GM18520 (cell line): ENCODE measurements at regions not wholly inside any gene's neighbourhood (a gene's known extent, or its start where the extent isn't known, plus 50 kb on each side); places are given as distances from the start of the nearest gene placed in this dataset.
"Not testable (repeated sequence)": the region's sequence is repeated elsewhere in the genome, so short reads cannot be mapped to it uniquely, and the experiment has no call there.

Source experiments
- ATAC-seq: cut with Tn5 transposase; IDR thresholded peaks from one replicate; pipeline ENCODE4 v1.9.1; 2021; ENCODE audit not compliant: unreplicated experiment

DNA sequence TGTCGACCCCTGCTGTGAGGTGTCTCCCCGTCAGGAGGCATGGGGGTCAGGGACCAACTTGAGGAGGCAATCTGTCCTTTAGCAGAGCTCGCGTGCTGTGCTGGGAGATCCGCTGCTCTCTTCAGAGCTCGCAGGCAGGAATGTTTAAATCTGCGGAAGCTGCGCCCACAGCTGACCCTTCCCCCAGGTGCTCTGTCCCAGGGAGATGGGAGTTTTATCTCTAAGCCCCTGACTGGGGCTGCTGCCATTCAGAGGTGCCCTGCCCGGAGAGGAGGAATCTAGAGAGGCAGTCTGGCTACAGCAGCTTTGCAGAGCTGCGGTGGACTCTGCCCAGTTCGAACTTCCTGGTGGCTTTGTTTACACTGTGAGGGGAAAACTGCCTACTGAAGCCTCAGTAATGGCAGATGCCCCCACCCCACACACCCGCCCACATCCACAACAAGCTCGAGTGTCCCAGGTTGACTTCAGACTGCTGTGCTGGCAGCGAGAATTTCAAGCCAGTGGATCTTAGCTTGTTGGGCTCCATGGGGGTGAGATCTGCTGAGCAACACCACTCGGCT lies 133.1 kb downstream of the CENPC start:
- ATAC-seq, result not testable (repeated sequence)

DNA sequence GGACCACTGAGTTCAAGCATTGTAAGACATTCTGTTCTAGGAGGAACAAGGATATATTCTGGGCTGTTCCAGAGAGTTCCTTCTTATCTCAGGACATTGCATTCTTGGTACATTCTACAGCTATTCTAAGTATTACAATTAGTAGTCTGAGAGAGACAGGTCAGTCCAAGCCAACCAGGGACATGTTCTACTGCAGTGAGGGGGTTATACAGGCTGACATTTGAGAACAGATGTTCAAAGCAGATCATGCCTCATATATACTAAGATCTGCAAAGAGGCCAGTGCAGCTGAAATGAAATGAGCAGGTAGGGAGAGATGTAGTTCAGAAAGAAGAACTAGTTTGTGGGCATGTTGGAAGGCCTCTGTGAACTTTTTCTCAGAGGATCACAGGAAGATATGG lies 142.0 kb downstream of the CENPC start:
- no peak for ATAC-seq

DNA sequence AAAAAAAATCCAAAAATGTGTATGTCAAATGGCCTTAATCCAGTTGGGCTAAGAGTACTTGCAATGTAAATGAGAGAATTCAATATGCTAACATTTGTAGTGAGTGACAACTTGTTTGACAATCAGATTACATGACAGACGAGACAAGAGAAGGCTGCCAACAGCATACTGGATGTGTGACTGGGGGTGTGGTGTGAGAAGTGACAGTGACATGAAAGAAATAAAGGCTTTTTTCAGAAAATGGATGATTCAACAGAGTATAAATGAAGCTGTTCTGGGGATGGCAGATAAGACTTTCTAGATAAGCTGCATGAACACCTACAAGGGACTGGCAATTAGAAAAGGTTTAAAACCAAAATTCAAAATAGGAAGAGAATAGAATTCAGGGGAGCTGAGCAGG lies 143.4 kb downstream of the CENPC start:
- ATAC-seq, result no peak

DNA sequence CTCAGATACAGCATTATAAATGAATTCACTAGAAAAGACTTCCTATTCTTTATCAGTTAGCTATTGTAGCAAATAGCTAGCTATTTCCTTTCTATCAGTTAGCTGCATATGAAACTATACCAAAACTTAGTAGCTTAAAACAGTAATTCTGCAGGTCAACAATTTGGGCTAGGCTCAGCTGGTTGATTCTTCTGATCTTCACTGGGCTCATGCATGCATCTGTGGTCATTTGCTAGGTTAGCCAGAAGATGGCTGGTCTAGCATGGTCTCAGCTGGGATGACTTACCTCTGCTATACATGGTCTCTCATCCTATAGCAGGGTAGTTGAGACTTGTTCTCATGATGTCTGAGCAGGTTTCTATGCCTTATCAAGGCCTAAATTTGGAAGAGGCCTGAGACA lies 147.4 kb downstream of the CENPC start:
- ATAC-seq, result no peak

DNA sequence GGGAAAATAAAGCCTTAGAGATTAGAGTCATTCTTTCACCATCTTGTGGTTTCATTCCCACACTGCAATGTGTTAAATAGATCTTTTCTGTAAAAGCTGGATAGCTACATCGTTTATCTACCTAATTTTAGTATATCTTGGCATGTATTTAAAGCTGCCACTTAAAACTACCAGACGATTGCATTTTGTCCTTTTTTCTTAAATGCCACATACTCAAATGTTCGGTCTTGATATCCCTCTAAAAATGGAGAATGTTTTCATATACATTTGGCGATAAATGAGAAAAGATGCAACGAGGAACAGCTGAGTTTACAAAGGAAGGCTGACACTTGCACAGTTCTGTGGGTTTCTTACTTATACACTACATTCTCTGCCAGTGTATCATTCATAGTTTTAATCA lies 148.3 kb downstream of the CENPC start:
- ATAC-seq, result no peak

DNA sequence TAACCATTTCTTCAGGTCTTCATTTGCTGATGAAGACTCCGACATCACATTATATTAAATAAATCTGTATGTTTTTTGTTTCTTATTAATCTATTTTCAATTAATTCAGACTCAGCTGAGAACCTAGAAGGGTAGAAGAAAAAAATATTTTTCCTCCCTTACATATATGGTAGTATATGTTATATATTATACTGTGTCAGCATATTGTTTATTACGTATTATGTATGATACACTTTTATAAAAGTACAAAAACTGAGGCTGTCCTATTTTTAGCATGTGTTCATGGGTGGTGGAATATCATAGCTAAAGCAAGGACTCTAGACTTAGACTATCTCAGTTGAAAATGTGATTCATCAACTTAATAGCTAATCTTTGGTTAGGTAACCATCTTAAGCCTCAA lies 149.3 kb downstream of the CENPC start:
- no peak for ATAC-seq

DNA sequence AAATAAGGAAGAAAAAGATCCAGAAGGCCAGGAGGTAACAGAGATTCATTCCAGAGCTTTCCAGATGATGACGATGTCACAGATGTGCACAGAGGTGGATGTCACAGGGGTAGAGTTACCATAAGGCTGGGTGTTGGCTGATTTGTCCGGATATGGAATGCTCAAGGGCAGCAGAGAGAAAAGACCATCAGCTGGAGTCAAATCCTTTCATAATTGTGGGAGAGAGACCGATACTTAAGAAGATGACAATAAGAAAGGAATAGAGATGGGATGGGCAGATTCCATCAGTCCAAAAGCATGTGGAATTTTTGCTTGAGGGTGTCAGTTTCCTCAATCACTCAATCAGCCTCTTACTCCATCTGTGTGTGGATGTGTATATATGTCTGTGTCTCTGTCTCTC lies 150.4 kb downstream of the CENPC start:
- ATAC-seq, result no peak

DNA sequence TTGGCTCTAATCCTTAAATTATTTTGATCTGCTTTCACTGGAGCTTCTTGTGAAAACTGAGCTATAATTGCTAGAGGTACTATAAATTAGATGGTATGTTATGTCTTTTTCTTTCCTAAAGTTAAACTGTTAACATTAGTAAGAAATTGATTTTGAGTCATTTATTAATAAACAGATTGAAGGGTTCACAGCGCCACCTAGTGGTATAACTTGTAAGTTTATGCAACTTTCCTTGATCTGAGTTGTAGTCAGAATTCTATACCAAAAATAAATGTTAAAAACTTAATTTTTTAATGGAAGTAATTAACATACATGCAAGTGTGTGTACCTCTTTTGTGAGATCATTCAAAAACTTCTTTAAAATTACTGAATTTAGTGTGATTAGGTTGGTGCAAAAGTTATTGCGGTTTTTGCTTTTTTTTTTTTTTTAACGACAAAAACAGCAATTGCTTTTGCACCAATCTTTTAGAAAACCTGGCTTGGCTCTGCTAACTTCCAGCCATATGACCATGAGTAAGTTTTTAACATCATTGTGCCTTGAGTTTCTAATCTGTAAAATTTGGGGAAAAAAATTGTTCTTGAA lies 151.5 kb downstream of the CENPC start:
- ATAC-seq, result no peak

DNA sequence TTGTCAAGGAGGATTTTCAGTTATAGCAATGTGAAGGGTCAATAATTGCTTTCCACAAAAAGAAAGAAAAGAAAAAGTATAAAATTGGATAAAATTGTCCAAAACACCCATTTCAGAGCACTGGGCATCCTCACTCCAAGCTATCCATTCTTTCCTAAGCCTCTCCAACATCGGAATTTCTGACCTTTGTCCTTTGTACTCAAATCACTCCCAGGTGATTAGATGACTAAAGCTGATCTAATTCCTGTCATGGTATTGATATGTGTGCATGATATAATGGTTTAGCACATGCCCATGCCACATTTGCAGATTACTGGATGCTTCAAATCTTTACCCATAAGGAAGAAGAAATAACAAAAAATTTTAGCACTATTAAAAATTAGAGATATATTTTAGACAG lies 152.3 kb downstream of the CENPC start:
- ATAC-seq, result no peak

DNA sequence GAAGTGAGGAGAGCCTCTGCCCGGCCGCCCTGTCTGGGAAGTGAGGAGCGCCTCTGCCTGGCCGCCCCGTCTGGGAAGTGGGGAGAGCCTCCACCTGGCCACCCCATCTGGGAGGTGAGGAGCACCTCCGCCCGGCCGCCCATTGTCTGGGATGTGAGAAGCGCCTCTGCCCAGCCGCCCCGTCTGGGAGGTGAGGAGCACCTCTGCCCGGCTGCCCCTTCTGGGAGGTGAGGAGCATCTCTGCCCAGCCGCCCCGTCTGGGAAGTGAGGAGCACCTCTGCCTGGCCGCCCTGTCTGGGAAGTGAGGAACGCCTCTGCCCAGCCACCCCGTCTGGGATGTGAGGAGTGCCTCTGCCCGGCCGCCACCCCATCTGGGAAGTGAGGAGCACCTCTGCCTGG lies 163.9 kb downstream of the CENPC start:
- not testable (repeated sequence) for ATAC-seq

DNA sequence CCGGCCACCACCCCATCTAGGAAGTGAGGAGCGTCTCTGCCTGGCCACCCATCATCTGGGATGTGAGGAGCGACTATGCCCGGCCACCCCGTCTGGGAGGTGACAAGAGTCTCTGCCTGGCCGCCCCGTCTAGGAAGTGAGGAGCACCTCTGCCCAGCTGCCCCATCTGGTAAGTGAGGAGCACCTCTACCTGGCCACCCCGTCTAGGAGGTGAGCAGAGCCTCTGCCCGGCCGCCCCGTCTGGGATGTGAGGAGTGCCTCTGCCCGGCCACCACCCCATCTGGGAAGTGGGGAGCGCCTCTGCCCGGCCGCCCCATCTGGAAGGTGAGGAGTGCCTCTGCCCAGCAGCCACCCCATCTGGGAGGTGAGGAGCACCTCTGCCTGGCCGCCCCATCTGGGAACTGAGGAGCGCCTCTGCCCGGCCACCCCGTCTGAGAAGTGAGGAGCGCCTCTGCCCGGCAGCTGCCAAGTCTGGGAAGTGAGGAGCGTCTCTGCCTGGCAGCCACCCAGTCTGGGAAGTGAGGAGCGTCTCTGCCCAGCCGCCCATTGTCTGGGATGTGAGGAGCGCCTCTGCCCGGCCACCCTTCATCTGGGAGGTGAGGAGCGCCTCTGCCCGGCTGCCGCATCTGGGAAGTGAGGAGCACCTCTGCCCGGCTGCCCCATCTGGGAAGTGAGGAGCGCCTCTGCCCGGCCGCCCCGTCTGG lies 164.4 kb downstream of the CENPC start:
- not testable (repeated sequence) for ATAC-seq

DNA sequence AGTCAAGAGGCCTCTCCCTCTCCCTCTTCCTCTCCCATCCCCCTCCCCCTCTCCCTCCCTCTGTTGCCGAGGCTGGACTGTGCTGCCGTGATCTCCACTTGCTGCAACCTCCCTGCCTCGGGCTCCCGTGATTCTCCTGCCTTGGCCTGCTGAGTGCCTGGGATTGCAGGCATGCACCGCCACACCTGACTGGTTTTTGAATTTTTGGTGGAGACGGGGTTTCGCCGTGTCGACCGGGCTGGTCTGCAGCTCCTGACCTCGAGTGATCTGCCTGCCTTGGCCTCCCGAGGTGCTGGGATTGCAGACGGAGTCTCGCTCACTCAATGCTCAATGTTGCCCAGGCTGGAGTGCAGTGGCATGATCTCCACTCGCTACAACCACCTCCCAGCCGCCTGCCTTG lies 165.1 kb downstream of the CENPC start:
- no peak for ATAC-seq

DNA sequence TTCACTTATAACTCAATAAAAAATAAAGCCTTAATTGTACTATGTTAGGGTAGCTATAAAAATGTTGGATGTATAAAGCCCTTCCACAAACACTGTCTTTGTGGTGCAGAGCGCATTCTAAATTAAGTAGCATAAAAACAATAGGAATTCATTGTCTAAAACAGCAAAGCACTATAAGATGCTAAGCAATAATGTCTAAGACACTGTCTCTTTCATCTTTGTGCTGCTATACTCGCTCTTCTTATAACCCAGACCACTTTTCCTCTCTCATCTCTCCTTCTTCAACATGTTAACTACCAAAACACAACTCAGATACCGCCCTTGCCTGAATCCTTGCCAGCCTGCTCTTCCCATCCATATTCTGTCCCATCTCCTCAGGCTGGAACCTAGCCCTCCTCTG lies 170.0 kb downstream of the CENPC start:
- no peak for ATAC-seq

DNA sequence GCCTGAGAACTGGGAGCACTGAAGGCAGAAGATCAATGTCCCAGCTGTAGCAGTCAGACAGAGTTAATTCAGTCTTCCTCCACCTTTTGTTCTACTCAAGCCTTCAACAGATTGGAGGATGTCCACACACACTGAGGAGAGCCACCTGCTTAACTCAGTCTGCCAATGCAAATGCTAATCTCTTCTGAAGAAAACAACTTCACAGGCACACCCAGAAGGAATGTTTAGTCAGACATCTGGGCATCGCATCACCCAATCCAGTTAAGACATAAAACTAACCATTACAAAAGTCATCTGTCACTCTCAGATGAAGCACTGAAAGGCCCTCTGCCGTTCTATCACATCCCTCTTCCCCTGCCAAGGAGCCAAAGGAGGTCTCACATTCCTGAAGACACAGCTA lies 173.7 kb downstream of the CENPC start:
- ATAC-seq, result no peak

DNA sequence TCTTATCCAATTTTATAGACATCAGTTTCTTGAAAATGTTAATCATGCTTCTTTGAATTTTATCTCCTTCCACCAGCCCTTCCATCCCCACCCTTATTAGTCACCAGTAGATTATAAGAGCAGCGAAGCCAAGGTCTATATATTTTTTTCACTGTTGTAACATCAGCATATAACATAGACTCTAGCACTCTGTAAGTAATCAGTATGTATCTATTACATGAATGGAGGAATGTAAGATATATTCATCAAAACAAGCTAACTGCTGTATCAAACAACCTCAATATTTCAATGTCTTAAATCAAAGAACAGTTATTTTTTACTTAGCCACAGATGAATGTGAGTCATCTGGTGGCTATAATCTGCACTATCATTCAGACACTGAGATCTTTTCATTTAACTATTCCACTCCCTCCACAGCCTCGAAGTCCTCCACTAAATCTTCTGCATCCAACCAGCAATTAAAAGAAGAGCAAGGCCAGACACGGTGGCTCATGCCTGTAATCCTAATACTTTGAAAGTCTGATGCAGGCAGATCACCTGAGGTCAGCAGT lies 178.9 kb downstream of the CENPC start:
- ATAC-seq, result no peak

DNA sequence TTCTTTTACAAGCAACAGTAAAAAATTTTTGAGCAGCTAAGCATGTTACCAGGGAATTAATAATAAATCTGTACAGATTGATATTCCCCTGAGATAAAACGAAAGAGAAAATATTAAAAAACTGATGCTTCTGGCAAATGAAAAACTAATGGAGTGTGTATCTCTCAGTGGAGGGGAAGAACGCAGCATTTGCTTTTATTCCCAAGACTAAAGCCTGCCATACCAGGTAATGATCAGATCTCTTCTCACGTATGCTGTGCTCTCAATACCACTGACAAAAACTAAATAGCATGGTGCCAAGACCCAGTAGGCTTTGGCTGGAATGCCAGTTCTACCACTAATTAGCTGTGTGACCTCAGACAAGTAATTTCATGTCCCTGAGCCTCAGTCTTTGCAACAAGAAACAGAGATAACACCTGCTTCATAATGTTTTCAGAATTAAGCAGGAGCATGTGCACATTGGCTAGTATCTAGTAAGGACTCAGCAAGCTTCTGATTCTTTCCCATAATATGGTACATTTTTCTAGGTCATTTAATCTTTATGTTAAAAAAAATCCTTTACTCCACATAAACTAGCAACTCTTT lies 179.6 kb downstream of the CENPC start:
- no peak for ATAC-seq

DNA sequence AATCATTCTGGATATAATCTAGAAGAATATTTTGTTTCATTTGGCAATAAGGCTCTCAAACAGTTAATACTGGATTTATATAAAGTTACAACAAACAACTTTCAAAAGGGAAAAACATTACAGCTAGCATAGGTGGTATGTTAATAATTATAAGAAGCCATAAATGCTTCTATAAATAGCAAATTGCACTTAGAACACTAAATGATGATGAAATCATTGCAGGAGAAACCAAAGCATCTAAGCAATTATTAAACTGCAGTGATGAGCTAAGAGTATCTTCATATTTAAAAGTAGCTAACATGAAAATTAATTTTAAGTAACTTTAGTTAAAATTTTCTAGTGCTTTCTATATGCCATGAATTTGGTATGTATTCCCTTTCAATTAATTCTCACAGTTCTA lies 189.5 kb downstream of the CENPC start:
- no peak for ATAC-seq

DNA sequence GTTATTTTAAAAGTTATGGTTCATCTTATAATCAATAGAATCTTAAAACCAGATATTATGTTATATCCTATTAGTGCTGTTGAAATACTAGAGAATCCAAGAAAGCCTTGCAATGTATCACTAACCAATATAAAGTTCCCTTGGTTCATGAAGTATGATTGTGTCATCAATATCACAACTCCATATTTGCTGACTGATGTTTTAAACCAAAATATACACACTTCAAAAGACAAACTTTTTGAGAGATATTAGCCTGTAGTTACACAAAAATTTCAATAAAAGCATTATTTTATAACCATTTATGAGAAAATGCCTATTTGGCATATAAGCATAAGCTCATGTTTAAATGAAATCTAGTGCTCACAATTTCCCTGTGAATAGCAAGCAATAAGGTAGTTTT lies 198.6 kb downstream of the CENPC start:
- ATAC-seq, result no peak

DNA sequence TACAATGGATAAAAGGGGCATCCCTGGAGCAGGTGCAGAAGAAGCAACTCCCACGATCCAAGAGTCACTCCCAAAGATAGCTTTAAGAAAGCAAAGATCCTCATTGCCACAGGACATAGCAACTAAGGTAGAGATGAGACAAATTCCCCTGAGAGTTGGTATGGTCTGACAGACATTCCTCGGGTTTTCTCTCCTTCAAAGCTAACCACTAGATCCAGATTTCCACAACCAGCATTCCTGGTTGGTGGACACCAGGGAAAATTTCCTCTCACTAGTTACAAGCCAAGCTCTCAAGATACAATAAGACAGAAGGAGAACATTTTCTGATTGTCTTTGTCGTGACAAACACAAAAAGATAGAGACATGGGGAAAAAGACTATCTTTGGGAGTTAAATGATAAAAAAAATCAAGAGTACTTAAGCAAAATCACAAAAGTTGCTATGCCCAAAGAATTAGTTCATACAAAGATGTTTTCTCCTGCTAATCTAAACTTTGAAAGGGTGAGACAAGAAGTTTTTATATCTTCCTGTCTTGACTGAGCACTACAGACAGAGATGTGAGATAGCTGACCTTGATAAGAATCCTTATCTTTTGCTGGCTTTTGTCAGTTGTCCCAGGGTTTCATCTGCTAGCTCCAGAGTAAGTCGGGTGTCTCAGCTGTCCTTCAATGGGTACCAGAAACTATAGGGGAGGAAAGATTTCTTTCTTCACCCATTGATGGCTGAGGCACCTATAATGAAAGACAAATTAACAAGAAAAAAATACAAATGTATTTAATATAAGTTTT lies 200.5 kb downstream of the CENPC start:
- ATAC-seq, result no peak

DNA sequence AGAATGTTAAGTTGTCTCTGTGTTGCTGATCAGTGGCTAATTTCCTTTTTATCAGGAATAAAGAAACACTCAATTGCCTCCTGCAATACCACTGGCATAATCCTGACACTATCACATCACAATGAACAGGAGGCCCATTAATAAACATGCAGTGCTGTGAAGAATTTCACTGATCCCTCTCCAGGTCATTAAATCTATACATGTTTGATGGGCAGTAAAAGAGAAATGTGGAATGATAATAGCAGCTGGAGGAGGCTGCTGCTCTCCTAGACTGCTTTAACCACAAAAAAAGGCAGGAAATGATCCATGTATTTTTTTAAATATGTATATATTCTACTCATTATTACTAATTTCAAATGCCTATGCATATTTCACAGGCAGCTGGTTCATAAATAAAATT lies 202.1 kb downstream of the CENPC start:
- no peak for ATAC-seq

DNA sequence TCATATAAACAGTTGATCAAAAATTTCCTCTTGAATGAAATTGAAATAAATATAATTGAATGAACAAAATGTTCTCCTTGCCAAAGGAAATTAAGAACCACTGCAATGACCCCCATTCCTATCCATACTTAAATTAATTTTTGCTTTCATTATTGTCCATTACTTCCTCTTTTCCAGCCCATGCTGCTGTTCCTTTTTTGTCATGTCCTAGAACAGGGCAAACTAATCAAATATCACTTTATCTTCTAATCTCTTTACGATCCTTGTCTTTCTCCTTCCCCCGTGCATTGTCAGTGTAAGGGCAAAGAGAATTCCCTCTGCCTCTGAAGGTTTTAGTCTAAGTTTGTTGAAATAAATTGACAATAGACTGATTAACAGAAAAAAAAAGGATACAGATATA lies 203.0 kb downstream of the CENPC start:
- no peak for ATAC-seq
